ENCODE measurements at regions not wholly inside any gene's neighbourhood (a gene's known extent, or its start where the extent isn't known, plus 50 kb on each side); places are given as distances from the start of the nearest gene placed in this dataset.

DNA sequence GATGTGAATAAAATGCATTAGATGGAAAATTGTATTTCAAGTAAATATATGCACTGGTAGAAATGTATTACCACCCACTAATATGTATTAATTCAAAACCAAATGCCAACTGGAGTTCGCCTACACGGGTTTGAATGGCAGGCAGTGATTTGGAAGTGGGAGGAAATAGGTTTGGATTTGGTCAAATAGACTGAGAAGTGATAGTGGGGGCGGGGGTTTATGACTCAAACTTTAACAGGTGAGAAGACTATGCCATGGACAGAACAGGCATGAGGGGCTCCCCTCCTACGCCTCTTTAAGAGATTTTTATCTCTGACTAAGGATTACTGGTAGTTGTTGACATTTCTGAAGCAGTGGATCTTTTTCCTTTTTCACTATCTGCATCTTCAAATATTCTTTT is 677.8 kb downstream of the NTRK3 start:
- H3K4me3 ChIP-seq (ENCODE audit: low read length): no peak overlapping the region
- no peak for DNase-seq (ENCODE audit: low read depth)
- TF ChIP-seq CTCF (conservative IDR thresholded peaks at IDR 0.05; ENCODE audit: low read depth, low read length): no peak

DNA sequence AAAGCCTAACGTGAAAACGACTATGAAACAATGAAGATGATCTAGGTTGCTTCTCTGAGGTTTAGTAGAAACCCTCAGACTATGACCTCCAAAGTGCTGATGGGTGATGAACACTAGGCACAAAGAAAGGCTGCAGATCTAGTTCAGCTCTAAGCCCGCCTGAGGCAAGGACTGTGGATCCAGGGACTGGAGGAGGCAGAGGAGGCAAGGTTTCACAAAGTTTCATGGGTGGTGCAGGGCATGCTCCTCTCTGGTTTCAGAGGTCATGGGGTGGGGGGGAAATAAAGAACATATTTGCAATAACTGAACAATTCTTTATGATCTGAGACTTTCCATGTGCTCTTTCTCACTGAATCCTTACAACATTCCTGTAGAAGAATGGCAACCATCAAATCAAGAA is 679.2 kb downstream of the NTRK3 start:
- TF ChIP-seq CTCF (conservative IDR thresholded peaks at IDR 0.05; ENCODE audit: low read depth, low read length): no peak
- H3K4me3 ChIP-seq (ENCODE audit: low read length): no peak overlapping the region
- DNase-seq (ENCODE audit: low read depth): no peak

- no peak for DNase-seq (ENCODE audit: low read depth)
- no peak overlapping the region for H3K4me3 ChIP-seq (ENCODE audit: low read length)
- TF ChIP-seq CTCF (conservative IDR thresholded peaks at IDR 0.05; ENCODE audit: low read depth, low read length): no peak
Observed at GRCh38 chr15:87576486-87577176, 679.9 kb downstream of the NTRK3 start.

DNA sequence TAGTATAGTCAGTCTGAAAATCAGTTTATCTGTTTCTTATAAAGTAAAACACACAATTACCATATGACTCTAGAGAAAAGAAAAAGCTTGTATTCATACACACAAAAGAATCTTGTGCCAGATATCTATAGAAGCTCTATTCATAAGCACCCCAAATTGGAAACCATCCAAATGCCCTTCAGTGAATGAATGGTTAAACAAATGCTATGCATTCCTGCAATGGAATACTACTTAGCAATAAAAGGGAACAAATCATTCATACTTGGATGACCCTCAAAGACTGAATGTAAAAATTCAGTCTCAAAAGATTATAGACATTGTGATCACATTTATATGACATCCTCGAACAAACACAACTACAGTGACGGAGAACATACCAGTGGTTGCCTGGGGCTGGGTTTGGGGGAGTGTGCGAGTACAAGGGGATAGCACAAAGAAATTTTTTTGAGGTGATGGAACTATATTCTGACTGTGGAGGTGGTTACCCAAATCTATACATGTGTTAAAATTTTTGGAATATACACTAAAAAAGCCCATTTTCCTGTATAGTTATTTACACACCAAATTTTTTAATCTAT is 680.6 kb downstream of the NTRK3 start:
- no peak for DNase-seq (ENCODE audit: low read depth)
- H3K4me3 ChIP-seq (ENCODE audit: low read length): no peak overlapping the region
- TF ChIP-seq CTCF (conservative IDR thresholded peaks at IDR 0.05; ENCODE audit: low read depth, low read length): no peak

DNA sequence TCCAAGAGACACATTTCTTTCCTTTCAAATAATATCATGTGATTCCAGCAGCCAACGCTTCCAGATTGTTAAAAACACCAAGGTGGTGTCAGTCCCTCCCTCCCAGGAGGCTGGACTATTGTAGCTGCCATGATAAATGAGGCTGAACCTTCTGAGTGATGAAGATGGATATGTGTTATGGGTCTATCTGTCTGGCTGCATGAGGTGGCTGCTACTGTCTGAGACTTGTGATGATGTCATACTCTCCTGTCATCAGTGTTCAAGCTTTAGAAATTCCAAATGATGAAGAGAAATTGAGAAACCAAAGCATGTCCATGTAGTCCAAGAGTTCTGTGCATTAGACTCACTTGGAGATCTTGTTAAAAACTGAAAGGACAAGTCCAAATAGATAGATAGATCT is 683.0 kb downstream of the NTRK3 start:
- TF ChIP-seq CTCF (conservative IDR thresholded peaks at IDR 0.05; ENCODE audit: low read depth, low read length): no peak
- no peak for DNase-seq (ENCODE audit: low read depth)
- no peak overlapping the region for H3K4me3 ChIP-seq (ENCODE audit: low read length)

DNA sequence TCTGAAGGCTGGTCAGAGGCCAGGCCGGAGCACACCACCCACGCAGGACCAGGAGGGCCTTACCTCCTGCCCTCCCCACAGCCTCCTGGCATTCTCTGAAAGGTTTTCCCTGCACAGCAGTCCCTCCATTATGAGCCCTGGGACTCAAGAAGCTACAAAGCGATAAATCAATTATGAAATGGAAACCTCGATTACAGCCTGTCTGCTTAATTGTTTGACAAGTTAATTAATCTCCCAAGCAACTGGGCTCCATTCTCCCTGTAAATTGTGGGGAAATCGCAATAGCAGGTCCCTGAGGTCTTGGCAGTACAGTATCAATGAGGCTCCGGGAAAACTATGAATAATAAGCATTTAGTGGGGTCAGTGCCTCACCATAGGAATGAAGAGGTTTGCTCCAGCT is 683.5 kb downstream of the NTRK3 start:
- no peak for DNase-seq (ENCODE audit: low read depth)
- TF ChIP-seq CTCF (conservative IDR thresholded peaks at IDR 0.05; ENCODE audit: low read depth, low read length): no peak
- no peak overlapping the region for H3K4me3 ChIP-seq (ENCODE audit: low read length)

DNA sequence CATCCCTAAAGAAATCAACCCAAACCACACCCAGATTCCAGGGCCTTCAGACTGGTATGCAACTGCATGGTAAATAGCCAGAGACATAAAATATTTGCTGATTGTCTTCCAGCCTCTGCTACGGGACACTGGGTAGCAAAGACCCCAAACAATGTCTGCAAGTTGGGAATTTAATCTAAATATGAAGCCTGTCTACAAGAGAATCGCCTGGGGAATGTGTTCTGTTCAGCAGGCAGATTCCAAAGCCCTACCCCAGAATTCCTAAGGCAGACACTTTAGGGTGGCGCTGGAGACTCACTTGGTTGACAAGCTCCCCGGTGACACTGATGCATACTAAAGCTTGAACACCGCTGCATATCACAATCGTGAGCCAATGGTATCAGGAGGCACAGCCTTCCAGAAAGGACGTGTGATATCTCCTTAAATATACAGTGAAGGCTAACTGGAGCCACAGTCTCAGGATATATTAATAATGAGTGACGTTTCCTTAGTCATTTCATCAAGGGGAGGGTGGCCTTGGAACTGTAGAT is 684.1 kb downstream of the NTRK3 start:
- no peak for DNase-seq (ENCODE audit: low read depth)
- H3K4me3 ChIP-seq (ENCODE audit: low read length): no peak overlapping the region
- no peak for TF ChIP-seq CTCF (conservative IDR thresholded peaks at IDR 0.05; ENCODE audit: low read depth, low read length)
